HepG2 (cell line): ENCODE measurements at regions not wholly inside any gene's neighbourhood (a gene's known extent, or its start where the extent isn't known, plus 50 kb on each side); places are given as distances from the start of the nearest gene placed in this dataset.

Experiments
- ATAC-seq: fragments of 200-7000 bp; cut with Tn5 transposase; 3 replicates; pipeline ENCODE4 v1.9.1; 2020; ENCODE audit warnings: mild to moderate bottlenecking, moderate library complexity
- BruUV-seq: library from RNA; stranded (reverse); fragments of 400-500 nt; replicated peaks from 2 replicates; lab custom pipeline; 2021; lab: Mats Ljungman, UMichigan
- CTCF ChIA-PET: fragments of 300-600 bp; formaldehyde crosslinking; extraction: SDS; loops from one replicate; lab custom pipeline; 2021; ENCODE audit warnings: low total read pairs, inconsistent platforms, low intra/inter-chr PET ratio; lab: Yijun Ruan, JAX
- POLR2A ChIA-PET: fragments of 350-600 bp; sonication (Branson Sonifier 250); formaldehyde crosslinking; loops from one replicate; lab custom pipeline; 2020; ENCODE audit warnings: antibody characterized with exemption, inconsistent platforms; lab: Yijun Ruan, JAX
- DNase-seq: peaks from one replicate; pipeline ENCODE4 v3.0.0-alpha.2; 2015; ENCODE audit warnings: low spot score
- FAIRE-seq: peaks from 3 replicates; lab custom pipeline; 2011; peaks lifted over from hg19 to GRCh38; lab: Jason Lieb, UNC
- H2AFZ ChIP-seq: one replicate; pipeline ENCODE4 v1.6.1; 2011; ENCODE audit warnings: low read length, inconsistent platforms
- H3K27ac ChIP-seq: fragments of 300-600 bp; 3 replicates; pipeline ENCODE4 v1.8.0; 2011; ENCODE audit warnings: mixed run types, mild to moderate bottlenecking, mixed read lengths, low read length, inconsistent platforms; ENCODE audit not compliant: insufficient read depth; ENCODE audit errors: extremely low read length
- H3K27me3 ChIP-seq, 2 experiments: fragments of 200-600 bp in 1 of 2; 2 replicates in 1 of 2; 3 replicates in 1 of 2; pipeline versions ENCODE4 v1.6.0 to v1.8.0; 2011; ENCODE audit warnings: low read length in 2 of 2, mild to moderate bottlenecking in 2 of 2, moderate library complexity in 2 of 2, inconsistent platforms in 1 of 2; ENCODE audit not compliant: insufficient read depth in 2 of 2, control insufficient read depth in 1 of 2
- H3K36me3 ChIP-seq, 2 experiments: fragments of 200-600 bp in 1 of 2; replicated peaks in 1 of 2; 2 replicates in 1 of 2; 3 replicates in 1 of 2; pipeline versions ENCODE4 v1.5.1 to v1.8.0; 2011; ENCODE audit warnings: low read length in 2 of 2, inconsistent platforms in 1 of 2; ENCODE audit not compliant: insufficient read depth in 2 of 2, control insufficient read depth in 1 of 2
- H3K4me1 ChIP-seq: 2 replicates; pipeline ENCODE4 v1.5.1; 2012; ENCODE audit warnings: low read length, inconsistent platforms; ENCODE audit not compliant: insufficient read depth
- H3K4me2 ChIP-seq: 2 replicates; pipeline ENCODE4 v1.6.0; 2011; ENCODE audit warnings: low read depth, low read length, inconsistent platforms
- H3K4me3 ChIP-seq, 3 experiments: fragments of 200-600 bp in 1 of 3; sonication (generic), shearing (Covaris generic) in 1 of 3; replicated peaks in 1 of 3; 2 replicates each; pipeline ENCODE4 v1.5.1; 2011 to 2016; ENCODE audit warnings: low read length in 3 of 3, inconsistent platforms in 2 of 3, low read depth in 2 of 3, mild to moderate bottlenecking in 2 of 3, control low read depth in 1 of 3, mixed read lengths in 1 of 3; ENCODE audit not compliant: insufficient read depth in 1 of 3
- H3K79me2 ChIP-seq: one replicate; pipeline ENCODE4 v1.6.1; 2011; ENCODE audit warnings: low read length, inconsistent platforms; ENCODE audit not compliant: insufficient read depth
- H3K9ac ChIP-seq: 2 replicates; pipeline ENCODE4 v1.6.0; 2011; ENCODE audit warnings: mild to moderate bottlenecking, low read depth, low read length, inconsistent platforms; ENCODE audit not compliant: insufficient read depth
- H3K9me3 ChIP-seq: 2 replicates; pipeline ENCODE4 v1.5.1; 2012; ENCODE audit warnings: mild to moderate bottlenecking, low read length
- H4K20me1 ChIP-seq: 2 replicates; pipeline ENCODE4 v1.6.0; 2011; ENCODE audit warnings: inconsistent platforms, mild to moderate bottlenecking, low read length, moderate library complexity; ENCODE audit not compliant: insufficient read depth
- HOXA3 ChIP-seq: sonication (generic); formaldehyde crosslinking; IDR thresholded peaks from 2 replicates; pipeline ENCODE4 v1.5.0; 2020; ENCODE audit warnings: missing genetic modification reagents
- SAFB2 ChIP-seq: sonication (generic); formaldehyde crosslinking; IDR thresholded peaks from 2 replicates; pipeline ENCODE4 v1.5.1; 2020; ENCODE audit warnings: missing genetic modification reagents, low read depth, mild to moderate bottlenecking, borderline replicate concordance
- ZIK1 ChIP-seq: sonication (generic); formaldehyde crosslinking; IDR thresholded peaks from 2 replicates; pipeline ENCODE4 v1.5.0; 2020; ENCODE audit warnings: mild to moderate bottlenecking, low read depth, missing genetic modification reagents, borderline replicate concordance
- ZNF124 ChIP-seq: sonication (generic); formaldehyde crosslinking; IDR thresholded peaks from 2 replicates; pipeline ENCODE4 v1.4.0; 2020; ENCODE audit warnings: missing genetic modification reagents
- ZNF34 ChIP-seq: sonication (generic); formaldehyde crosslinking; IDR thresholded peaks from 2 replicates; pipeline ENCODE4 v1.4.0; 2020; ENCODE audit warnings: mild to moderate bottlenecking, missing genetic modification reagents, borderline replicate concordance
- ZNF530 ChIP-seq: sonication (generic); formaldehyde crosslinking; IDR thresholded peaks from 2 replicates; pipeline ENCODE4 v1.5.0; 2020; ENCODE audit warnings: low read depth, mild to moderate bottlenecking, missing genetic modification reagents
- whole genome bisulfite sequencing: methylation state at CpG from one replicate; pipeline ENCODE4 v1.1.6; 2017; ENCODE audit warnings: low lambda C conversion rate; 5-methylcytosine and 5-hydroxymethylcytosine counted together
- in situ Hi-C: cut with HindIII; loops from 2 replicates; pipeline ENCODE4 v1.10.0; 2017; ENCODE audit warnings: low pct_unique_long_range_greater_than_20kb; ENCODE audit not compliant: extremely low pct_ligation_motif_present
- intact Hi-C: fragments of 100-400 bp; cut with micrococcal nuclease; formaldehyde crosslinking; loops from one replicate; pipeline ENCODE4 v1.10.0; 2022; ENCODE audit not compliant: unreplicated experiment
- TF ChIP-seq, protein P1 (sequence below), 2 experiments: sonication (generic) in 1 of 2; formaldehyde crosslinking in 1 of 2; IDR thresholded peaks; 2 replicates each; pipeline versions ENCODE4 v1.4.0 to v1.6.1; 2016 to 2020; ENCODE audit warnings: borderline replicate concordance in 1 of 2, low read depth in 1 of 2, mild to moderate bottlenecking in 1 of 2, missing genetic modification reagents in 1 of 2

DNA sequence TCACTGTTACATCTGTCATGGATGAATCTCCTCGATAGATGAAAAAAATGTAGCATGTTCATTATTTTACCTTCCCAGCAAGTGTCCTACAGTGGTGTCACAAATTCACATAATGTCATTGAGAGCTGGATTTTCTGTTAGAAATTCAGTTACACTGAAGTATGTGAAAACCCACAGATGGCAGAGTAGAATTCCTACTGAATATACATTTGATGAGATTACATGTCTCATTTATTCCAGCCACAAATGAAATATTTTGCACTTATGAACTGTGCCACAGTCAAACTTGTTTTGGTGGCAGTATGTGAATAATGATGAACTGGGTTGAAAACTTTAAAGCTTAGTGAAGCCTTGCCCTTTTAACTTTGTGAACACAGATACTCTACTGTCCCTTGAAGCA is 301.9 kb upstream of the DPYD start:
- H3K27me3 ChIP-seq, result no peaks in the 10 kb centered on the region
- no peaks in the 10 kb centered on the region for H4K20me1 ChIP-seq
- no peak overlapping the region for H3K4me3 ChIP-seq
- H3K36me3 ChIP-seq, result no peaks in the 10 kb centered on the region
- DNase-seq (no peak), FAIRE-seq (no peak), ATAC-seq (no peak)
- no peak overlapping the region for H3K27ac ChIP-seq
- no peak overlapping the region for H2AFZ ChIP-seq
- no peak overlapping the region for H3K9ac ChIP-seq
- POLR2A ChIA-PET, result no interaction called here
- no TSS peak for BruUV-seq
- in situ Hi-C loops, result no loop called here
- no peaks in the 10 kb centered on the region for H3K79me2 ChIP-seq
- intact Hi-C loops, result no loop called here
- no peaks in the 10 kb centered on the region for H3K4me1 ChIP-seq
- no peaks in the 10 kb centered on the region for H3K9me3 ChIP-seq
- TF ChIP-seq SAFB2 (CRISPR knock-in tag) (no peak), ZNF34 (CRISPR knock-in tag) (no peak), ZNF530 (CRISPR knock-in tag) (no peak), ZNF124 (CRISPR knock-in tag) (no peak), ZIK1 (CRISPR knock-in tag) (no peak), HOXA3 (no peak)
- TF ChIP-seq, protein P1, sequence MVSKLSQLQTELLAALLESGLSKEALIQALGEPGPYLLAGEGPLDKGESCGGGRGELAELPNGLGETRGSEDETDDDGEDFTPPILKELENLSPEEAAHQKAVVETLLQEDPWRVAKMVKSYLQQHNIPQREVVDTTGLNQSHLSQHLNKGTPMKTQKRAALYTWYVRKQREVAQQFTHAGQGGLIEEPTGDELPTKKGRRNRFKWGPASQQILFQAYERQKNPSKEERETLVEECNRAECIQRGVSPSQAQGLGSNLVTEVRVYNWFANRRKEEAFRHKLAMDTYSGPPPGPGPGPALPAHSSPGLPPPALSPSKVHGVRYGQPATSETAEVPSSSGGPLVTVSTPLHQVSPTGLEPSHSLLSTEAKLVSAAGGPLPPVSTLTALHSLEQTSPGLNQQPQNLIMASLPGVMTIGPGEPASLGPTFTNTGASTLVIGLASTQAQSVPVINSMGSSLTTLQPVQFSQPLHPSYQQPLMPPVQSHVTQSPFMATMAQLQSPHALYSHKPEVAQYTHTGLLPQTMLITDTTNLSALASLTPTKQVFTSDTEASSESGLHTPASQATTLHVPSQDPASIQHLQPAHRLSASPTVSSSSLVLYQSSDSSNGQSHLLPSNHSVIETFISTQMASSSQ (IDR thresholded peaks at IDR 0.05; ENCODE audit: low read depth), result no peak
- TF ChIP-seq, protein P1 (CRISPR knock-in tag; IDR thresholded peaks at IDR 0.05; ENCODE audit: borderline replicate concordance), result no peak
- no peak overlapping the region for H3K4me2 ChIP-seq
- CTCF ChIA-PET, result no interaction called here
- 0% methylated on average over 1 of the region's 1 CpG for WGBS
